HG02571 (cell line): ENCODE measurements at regions not wholly inside any gene's neighbourhood (a gene's known extent, or its start where the extent isn't known, plus 50 kb on each side); places are given as distances from the start of the nearest gene placed in this dataset.

Source experiments
- ATAC-seq: cut with Tn5 transposase; IDR thresholded peaks from one replicate; pipeline ENCODE4 v1.9.1; 2021; ENCODE audit warnings: mild to moderate bottlenecking, moderate library complexity; ENCODE audit not compliant: unreplicated experiment

DNA sequence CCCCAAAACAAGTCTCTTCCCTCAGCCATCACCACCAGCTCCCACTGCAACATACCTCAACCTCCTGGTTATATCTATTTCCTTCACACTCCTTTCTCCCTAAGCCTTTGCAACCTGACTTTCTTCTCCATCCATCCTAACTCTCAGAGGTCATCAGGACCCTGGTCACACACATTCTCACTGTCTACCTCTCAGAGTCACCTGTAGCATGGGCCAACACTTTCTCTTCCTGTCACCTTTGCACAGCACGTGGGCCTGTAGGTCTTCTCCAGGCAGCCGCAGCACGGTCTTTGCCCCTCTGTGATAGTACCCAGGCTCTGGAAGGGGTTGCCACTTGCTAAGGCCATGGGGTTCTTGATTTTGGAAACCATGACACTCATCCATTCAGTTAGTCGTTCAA lies 921.1 kb downstream of the UQCRFS1 start:
- ATAC-seq = no peak

DNA sequence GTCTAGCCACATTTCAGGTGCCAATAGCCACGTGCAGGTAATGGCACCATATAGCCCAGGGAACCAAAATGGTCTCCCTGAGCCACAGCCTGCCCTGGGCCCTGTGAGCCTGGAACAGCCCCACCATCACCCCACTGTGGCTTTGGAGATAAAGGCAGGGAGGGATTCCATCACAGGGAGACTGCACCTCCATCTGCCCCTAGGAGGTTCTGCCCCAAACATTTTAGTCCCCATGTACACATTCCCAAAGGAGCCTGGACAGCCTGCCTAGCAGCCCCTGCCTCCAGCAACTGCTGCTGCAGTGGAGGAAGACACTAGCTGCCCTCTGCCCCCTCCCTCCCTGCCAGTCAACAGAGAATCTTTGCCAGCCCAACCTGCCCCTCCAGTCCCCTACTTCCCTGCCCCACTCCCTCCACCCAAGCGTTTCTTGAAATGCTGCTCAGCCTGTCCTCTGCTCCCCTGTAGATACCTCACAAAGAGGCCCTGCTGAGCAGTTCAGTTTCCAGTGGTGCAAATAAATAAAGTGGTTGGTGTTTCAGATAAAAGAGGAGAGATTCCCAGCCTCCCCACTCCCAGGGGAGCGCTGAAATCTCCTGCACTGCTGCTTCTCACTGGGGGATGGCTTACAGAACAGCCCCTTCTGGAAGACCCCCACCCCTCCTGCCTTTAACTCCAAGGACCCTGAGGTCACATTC lies 921.8 kb downstream of the UQCRFS1 start:
- ATAC-seq = no peak

DNA sequence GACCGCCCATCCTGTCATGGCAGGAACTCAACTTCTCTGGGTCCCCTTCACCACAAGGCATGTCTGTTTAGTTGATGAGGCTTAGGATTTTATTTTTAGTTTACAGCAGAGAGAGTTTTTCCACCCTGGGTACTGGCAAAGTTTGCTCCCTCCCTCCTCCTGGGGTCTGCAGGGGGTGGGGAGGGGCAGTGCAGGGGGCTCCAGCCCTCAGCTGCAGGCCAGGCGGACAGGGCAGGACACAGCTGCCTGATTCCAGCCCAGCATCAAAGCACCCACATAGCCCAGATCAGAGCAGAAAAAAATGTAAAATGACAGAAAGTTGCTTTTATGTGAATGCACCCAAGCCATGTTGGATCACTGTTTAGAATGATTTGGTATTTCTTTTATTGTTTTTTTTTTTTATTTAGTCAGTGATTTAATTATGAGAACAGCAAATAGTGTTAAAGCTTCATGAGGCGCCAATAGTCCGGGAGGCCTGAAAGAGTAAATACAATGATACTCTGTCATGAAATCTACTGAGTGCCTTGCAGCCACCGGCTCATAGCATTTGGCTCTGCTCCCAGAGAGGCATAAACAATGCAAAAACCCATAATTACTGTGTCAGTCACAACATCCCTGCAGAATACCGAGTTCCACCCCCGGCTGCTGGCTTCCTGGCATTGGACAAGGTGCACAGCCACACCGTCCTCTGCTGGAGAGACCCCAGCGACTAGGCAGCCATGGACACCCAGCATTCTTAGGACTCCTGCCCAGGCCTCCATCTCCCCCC lies 923.5 kb downstream of the UQCRFS1 start:
- ATAC-seq = no peak

DNA sequence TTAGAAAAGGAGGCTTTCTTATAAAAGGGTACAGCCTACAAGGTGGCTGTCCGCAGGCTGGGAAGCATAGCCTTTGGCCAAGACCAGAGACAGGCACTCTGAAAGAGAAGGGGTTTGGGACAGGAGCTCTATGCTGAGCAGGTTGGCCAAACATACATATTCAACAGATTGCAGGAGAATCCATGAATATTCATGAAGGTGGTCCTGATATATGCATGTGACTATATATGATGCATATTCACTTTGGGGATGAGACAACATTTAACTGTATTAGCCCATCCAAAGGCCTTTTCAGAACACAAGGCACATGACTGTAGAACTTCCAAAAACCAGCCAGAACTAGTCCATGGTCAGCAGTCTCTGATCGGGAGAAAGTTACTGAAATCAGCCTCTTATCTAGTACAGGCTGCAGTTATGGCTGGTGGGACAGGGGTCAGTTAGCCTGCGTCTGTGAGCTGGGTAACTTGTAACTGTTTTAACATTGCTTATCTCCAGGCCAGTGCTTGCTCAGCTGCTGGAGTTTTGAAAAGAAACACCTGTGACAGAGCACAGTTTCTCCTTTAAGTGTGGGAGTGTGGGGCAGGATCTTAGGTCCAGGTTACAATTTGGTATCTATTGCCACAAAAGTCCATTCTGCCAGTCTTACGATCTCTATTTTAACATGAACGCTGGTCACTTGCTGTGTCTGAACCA lies 924.2 kb downstream of the UQCRFS1 start:
- no peak for ATAC-seq

DNA sequence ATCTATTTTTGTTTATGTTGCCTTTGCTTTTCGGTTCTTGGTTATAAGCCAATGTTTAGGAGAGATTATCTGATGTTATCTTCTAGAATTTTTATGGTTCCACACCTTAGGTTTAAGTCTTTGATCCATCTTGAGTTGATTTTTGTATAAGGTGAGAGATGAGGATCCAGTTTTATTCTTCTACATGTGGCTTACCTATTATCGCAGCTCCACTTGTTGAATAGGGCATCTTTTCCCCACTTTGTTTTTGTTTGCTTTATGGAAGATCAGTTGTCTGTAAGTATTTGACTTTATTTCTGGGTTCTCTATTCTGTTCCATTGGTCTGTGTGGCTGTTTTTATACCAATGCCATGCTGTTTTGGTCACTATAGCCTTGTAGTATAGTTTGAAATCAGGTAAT lies 927.0 kb downstream of the UQCRFS1 start:
- no peak for ATAC-seq

DNA sequence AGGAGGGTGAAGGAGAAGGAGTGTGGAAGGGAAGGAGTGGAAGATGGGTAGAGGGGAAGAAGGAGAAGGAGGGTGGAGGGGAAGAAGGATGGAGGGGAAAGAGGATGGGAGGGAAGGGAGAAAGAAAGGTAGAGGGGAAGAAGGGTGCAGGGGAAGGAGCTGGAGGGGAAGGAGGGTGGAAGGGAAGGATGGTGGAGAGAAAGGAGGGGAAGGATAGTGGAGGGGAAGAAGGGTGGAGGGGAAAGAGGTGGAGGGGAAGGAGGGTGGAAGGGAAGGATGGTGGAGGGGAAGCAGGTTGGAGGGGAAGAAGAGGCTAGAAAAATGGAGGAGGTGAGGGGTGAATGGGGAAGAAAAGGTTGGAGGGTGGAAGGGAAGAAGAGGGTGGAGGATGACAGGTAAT lies 927.9 kb downstream of the UQCRFS1 start:
- ATAC-seq = no peak

DNA sequence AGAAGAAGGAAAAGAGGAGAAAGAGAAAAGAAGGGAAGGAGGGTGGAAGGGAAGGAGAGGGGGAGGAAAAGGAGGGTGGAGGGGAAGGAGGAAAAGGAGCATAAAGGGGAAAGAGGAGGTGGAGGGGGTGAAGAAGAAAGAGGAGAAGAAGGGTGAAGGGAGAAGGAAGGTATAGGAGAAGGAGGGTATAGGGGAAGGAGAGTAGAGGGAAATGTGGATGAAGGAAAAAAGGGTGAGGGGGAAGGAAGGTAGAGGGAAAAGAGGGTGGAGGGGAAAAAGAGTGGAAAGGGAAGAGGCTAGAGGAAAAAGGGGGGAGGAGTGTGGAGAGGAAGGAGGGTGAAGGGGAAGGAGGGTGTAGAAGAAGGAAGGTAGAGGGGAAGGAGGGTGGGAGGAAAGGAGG lies 928.6 kb downstream of the UQCRFS1 start:
- ATAC-seq = no peak

DNA sequence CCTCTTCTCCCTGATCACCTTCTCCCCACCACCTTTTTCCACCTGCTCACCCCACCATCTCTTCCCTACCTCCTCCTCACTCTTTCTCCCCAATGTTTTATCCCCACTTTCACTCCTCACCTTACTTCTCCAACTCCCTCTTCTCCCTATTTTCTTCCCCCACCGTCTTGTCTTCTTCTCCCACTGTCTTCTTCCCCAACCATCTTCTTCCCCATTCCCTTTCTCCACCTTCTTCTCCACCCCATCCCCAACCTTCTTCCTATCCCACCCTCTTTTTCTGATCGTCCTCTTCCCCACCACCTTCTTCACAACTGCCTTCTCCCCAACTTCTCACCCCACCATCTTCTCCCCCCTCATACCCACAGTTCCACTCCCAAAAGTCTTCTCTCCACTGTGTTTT lies 929.4 kb downstream of the UQCRFS1 start:
- no peak for ATAC-seq

DNA sequence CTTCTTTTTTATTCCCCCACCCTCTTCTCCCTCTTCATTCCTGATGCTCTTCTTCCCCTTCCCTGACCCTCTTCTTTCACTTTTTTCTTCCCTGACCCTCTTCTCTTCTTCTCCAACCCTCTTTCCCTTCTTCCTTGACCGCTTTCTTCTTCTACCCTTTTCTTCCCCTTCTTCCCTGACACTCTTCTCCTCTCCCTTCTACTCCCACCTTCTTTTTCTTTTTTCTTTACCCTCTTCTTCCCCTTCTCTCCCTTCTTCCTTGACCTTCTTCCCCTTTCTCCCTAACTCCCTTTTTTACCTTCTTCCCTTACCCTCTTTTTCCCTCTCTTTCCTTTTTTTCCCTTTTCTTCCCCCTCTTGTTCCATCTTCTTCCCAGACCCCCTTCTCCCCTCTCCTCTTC lies 931.3 kb downstream of the UQCRFS1 start:
- ATAC-seq = no peak

DNA sequence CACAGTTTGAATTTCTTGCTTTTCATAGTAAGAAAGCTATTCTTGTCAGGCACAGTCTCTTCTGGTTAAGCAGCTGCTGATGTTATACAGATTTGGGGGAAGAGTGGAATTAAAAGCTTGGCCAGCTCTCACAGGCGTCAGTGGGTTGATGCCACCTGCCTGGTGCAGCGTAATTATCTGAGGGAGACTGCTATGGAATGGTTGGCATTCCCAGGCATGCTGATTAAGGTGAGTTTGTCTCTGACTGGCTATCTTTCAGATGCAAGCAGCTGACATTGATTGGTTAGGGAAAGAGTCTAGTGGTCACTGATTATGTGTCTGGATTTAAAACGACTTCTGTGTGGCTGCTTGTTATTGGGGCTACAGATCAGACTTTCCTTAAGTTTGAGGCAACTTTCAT lies 948.4 kb downstream of the UQCRFS1 start:
- no peak for ATAC-seq

DNA sequence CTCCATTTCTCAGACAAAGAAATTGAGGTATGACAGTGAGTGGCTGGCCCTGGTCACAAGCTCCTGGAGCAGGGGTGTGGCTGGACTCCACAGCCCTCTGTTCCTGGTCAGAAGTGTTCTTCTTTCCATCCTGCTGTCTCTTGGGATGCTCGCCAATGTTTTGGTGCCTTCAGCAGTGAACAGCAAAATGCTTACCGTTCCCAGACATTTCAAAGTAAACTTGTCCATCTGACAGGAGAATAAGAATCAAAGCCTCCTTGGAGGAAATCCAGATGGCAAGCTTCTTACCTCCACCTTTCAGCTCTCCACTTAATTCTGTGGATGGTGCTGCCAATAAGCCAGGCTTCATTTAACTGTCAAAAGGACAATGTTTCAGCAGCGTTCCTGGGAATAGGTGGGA lies 954.1 kb downstream of the UQCRFS1 start:
- ATAC-seq = no peak

DNA sequence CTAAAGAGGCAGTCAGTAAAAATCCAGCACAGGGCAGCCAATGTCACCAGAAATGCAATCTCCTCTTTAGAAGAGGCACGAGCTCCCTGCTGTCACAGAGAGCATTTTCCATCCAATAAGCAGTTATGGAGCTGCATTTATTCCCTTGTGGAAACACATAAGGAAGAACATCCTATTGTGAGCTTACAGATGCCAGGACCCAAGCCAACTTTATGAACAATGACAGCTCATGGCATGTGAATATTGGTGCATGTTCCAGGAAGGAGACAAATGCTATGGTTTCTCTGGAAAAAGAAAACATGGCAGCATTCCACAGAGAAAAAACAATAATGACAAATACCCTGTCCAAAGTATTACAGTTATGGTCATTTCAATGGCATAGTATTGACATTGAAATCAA lies 955.6 kb downstream of the UQCRFS1 start:
- ATAC-seq = no peak

DNA sequence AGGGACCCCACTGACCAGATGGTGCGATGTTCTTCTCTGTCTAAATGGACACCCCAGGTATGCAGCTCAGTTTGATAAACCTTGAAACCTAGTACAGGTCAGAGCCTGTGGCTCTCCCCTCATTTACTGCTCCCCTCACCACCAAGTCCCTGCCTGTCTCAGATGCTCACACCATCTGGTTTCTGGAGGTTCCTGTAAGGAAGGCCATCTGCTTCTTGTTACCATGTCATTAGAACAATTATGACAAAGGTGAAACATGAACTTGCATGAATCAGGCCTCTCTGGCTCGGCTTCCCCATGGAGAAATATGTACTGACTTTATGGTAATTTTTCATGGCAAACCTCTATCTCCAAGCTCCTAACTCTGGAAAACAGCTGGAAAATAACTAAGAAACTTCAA lies 965.7 kb downstream of the UQCRFS1 start:
- ATAC-seq = no peak

DNA sequence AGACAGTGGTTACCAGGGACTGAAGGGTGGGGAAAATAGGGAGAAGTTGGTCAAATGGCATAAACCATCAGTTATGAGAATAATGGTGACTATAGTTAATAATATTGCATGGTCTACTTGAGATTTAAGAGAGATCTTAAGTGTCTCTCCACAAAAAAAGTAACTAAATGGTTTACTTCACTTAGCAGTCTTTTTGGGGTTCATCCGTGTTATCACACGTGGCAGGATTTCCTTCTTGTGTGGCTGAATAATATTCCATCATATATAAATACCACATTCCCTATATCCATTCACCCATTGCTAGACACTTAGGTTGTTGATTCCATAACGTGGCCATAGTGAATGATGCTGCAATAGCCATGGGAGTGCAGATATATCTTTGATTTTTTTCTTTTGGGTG lies 967.0 kb downstream of the UQCRFS1 start:
- ATAC-seq = no peak

DNA sequence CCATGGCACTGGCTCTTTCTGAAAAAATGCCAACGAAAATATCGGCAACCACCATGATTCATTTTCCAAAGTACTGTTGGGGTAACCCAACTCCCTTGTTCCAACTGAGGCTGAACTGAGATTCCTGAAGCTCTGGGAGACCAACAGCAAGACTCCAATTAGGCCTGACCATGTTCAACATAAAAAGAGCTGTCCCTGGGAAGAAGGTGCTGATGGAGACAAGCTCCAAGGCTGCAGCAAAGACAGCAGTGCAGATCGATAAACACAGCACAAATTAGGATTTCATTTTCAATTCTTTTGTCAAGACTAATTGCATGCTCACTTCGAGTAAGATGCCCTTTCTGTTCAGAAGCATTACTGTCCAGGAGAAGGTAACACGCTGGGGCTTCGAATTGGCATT lies 968.0 kb downstream of the UQCRFS1 start:
- ATAC-seq = no peak

DNA sequence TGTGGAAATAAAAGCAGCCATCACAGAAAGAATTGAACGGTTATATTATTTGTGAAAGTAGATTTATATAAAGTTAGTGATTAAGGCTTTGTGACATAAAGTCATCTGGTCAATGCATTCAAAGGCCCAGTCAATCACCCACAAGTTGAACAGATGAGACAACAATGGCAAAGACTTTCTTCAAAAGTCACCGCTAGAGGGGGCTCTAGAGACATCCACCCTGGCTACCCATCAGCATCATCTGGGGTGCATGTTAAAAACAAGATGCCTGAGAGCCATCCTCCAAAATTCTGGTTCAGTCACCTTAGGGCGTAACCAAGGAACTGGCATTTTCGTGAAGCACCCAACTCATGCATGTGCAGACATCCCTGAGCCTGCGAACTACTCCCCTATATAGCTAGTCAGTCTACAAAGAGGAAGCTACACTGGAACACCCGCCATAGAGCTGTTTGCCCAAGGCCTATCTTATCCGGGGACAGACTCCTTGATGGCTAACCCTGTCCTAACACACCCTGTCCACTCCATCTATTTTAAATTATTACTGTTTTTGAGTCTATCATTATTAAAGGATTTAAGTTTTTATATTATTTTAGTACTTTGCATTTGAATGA lies 970.5 kb downstream of the UQCRFS1 start:
- no peak for ATAC-seq

DNA sequence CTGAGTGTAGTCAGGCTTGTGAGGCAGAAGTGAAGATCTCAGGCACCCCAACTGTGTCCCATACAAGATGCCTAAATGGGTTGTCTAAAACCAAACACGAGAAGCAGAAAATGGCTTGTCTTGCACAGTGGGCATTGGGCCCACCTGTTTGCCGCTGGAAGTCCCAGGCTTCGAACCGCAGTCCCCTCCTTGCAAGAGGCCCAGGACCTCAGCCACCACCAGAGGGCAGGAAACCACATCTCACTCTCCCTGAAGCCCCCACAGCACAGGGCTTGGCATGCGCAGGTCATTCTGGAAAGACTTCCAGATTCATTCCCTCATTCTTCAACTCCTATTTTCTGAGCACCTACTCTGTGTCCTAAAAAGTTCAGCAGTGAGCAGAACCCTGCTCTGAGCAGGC lies 973.7 kb downstream of the UQCRFS1 start:
- ATAC-seq = no peak

DNA sequence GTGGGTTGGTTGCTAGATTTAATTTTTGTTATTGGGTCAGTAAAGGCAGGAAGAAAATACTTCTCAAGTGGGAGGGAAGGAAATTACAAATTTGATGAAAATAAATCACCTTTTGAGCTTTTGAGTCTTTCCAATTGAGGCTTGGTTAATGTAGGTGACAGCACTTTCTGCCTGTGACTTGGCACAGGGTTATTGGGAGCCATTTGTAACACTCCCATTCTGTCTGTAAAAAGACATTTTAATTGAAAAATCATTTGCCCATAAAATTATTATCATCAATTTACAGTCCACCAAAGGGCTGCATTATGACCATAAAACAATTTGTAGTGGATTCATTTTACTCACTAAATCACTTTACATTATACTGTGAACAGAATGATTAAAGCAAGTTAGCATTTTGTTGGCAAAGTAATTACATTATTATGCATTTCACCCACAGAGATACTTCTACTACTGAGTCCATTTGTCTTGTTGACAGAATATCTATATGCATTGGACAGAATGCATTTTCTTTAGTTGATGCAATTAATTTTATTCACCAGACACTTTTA lies 974.6 kb downstream of the UQCRFS1 start:
- no peak for ATAC-seq

DNA sequence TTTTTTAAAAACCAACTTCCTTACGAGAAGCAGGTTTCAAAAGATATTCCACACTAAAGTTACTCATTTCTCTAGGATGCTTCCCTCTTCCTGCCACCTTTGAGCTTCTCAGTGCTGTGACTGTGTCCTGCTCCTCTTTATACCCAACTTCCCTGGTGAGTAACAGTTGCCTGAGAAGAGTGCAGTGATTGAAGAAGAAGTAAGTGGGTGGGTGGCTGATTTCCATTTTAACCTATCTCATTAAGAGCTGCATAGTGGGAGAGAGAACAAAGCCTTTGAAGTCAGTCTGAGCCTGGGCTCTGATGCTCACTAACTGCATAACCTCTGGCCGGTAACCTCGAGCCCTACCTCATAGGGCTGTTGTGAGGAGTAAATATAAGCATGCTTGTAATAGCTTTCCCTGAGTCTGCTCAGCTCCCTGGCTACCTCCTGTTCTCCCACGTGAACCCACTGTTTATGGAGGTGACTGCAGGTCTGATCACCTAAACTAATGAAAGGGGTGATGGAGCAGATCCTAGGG lies 977.3 kb downstream of the UQCRFS1 start:
- no peak for ATAC-seq

DNA sequence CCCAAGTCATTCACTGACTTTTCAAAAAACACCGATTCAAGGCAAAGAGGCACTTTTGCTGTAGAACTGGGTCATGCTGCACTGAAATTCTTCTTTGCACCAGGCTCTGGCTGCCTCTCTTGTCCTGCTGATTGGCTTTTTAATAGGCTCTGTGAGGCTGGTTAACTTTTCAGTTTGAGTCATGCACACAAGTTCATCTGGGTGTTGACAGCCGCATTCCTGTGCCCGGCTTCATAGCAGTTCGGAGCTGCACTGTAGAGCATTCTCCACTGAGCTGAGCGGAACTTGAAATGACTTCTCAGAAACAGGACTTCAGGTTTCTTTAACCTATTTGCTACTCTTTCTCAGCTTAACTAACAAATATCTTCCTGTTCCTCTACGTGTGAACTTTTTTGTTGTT lies 978.3 kb downstream of the UQCRFS1 start:
- no peak for ATAC-seq

DNA sequence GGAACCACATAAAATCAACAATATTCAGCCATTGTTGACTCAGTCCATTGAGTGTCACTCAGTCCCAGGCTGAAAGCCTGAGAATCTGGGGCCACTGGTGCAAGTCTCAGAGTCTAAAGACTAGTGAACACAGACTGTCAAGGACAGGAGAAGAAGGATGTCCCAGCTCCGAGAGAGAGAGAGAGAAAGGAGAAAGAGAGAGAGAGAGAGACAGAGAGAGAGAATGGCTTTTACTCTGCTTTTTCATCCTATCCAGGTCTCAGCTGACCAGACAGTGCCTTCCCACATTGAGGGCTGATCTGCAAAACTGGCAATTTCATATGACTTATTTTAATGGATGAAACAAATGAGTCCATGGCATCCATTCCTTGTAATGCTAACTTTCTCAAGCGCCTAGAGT lies 984.1 kb downstream of the UQCRFS1 start:
- ATAC-seq = no peak
